ENCODE measurements at regions not wholly inside any gene's neighbourhood (a gene's known extent, or its start where the extent isn't known, plus 50 kb on each side); places are given as distances from the start of the nearest gene placed in this dataset.

DNA sequence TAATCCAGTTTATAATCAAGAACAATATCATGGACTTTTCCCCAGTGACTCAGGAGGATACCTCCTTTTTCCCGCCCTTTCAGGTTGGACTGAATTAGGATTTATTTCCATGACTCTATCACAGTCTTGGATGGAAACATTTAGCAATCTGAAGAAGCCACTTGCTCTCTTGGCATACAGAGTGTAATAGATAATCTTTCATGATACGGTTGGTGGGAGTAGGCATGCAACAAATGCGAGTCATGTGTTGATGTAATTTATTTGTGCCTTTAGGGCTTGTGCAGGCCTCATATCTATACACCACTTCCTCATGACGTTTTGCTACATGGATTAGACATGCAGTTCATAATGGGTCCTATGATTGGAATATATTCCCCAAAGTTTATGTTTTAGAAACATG is 54.2 kb upstream of the MCTP2 start:
- peak; percentile 50 for DNase-seq

DNA sequence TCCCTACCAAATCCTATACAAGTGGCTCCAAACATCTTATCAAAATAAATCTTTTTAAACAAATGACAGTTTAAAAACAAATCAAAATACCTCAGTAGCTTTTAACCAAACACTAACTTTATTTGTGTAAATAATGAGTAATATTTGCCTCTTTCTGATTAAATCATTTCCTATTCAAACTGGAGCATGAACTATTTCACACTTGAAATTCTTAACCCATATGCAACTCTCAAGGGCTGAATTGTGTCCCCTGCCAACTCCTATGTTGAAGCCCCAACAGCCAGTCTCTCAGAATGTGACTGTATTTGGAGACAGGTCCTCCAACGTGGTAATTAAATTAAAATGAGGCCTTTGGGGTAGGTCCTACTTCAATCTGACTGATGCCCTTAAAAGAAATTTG is 55.9 kb upstream of the MCTP2 start:
- DNase-seq, result no peak

DNA sequence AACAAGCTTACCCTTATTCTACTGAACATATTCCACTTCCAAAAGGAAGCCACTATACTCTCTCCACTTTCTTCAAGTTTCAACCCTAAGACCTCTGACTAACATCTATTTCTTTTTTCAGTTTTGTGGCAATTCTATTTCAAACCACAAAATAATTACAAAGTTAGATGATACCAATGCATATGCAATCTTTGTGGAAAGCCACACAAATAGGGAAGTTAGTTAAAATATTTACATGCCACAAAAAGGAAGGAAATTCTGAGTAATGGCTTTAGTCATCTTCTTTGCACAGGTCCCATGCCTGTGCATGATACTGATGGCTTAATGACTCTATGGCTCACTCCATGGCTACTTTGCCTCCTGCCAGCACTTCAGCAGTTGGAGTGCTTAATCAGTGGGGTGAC is 57.0 kb upstream of the MCTP2 start:
- DNase-seq, result peak; percentile 92

DNA sequence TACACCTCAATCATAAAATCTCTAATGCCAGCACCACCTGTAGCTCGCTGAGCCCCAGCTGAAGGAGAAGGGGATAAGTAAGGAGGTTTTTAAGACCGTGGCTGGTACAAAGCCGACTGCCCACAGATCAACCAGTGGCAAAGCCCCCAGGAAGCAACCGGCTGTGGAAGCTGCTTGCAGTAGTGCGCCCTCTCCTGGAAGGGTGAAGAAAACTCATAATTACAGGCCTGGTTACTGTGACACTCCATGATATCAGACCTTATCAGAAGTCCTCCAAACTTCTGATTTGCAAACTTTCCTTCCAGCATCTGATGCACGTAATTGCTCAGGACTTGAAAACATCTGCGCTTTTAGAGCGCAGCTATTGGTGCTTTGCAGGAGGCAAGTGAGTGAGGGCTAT is 63.1 kb upstream of the MCTP2 start:
- no peak for DNase-seq

DNA sequence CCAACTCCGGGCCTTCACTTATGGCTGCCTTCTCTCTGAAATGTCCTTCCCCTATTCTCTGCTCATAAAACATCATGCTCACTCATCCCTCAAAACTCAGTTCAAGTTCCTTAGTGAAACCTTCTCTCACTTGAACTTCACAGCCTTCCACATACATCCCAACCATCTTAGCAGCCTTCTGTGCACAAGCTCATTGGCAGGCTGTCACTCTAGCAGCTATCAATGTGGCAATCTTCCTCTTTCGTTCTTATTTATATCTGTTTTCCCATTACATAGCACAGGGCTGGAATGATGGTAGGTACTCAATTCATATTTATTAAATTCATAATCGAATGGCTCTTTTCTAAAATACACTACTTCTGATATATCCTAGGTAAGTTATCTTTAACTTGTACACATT is 66.4 kb upstream of the MCTP2 start:
- DNase-seq, result no peak

DNA sequence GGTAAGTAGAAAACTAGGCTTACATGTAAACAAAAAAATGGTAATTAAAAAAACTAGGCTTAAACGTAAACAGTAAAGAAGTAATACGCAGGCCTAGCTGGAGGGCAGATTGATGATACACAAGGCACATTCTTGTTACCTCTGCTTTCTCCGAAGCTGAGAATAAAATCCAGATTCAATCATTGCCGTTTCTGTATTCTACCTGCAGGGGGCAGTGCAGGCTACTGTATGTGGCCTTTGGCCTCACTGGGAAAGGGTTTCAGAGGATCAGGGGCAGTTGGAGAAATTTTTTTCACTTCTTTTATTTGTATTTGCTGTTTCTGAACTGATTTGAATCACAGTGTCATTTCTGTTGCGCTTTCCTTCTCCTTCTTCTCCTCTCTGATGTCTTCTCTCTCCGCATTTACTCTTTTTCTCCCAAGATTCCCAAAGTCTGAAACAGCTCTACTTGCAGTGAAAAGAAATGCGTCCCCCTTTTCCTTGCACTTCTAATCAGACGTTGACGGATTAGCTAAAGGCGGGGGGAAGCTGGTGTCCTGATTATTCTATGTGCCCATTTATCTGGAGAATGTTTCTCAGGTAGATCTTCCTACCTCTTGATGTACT is 67.1 kb upstream of the MCTP2 start:
- DNase-seq, result peak; percentile 73

DNA sequence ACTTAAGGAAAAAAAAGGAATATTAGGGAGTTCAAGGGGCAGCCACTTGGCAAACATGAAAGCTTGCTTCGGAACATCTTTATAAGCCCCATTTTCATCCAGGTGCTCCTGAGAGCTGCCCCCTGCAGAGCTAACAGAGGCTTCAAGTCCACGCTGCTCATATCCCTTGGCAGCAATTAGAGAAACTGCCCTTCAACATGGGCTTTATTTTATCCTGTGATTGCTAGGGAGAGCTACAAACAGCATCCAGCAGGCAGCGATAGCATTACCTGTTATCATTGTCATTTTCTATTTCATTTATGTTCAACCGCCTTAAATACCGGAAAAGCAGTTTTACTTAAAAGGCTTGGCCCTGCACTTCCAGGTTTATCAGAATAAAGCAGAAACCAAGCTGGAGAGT is 68.4 kb upstream of the MCTP2 start:
- DNase-seq, result no peak

DNA sequence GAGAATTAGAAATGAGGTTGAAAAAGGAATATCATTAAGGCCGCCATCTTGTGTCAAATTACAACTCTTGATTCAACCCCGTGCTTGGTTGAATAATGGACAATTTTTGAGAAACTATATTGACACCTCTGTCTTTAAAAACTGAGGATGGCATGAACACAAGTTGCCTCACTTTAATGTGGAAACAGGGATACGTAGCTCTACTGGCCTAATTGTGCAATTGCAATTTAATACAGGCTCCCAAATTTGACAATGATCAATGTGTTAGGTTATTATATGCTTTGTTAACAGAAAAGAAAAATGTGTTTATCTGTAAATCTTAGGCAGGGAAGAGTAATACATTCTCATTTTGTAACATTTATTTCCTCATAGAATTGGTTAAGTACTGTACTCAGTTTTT is 77.1 kb upstream of the MCTP2 start:
- DNase-seq, result no peak

DNA sequence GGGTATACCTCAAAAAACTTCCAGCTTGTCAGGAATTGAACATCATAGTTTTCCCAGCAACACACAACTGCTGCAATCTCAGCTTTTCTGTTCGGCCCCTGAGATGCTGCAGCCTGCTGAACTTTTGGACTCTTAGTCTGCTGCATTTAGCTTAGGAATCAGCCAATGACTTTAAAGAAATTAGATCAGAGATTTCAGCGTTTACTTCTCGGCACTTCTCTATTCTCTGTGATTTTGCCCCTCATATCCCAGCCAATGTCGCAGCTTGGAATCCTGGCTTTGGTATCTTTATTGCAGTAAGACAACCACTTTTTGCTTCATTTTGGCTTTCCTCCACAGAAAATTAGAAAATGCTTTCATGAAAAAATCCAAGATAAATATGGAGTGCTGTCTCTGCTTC is 86.3 kb upstream of the MCTP2 start:
- DNase-seq, result no peak

DNA sequence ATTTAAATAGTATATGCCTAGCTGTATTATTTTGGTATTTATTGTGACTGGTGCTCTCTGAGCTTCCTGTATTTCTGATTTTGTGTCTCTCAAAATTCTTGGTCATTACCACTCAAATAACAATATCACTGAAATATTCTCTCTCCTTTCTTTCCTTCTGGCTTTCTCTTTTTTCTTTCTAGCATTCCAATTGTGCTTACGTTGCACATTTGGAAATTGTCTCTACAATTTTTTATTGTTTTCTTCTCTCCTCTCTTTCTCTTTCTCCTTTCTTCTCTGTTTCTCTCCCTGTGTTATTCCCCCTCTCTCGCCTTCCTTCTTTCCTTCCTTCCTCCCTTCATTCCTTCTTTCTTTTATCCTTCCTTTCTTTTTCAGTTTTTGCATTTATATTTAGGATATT is 89.6 kb upstream of the MCTP2 start:
- DNase-seq, result no peak

DNA sequence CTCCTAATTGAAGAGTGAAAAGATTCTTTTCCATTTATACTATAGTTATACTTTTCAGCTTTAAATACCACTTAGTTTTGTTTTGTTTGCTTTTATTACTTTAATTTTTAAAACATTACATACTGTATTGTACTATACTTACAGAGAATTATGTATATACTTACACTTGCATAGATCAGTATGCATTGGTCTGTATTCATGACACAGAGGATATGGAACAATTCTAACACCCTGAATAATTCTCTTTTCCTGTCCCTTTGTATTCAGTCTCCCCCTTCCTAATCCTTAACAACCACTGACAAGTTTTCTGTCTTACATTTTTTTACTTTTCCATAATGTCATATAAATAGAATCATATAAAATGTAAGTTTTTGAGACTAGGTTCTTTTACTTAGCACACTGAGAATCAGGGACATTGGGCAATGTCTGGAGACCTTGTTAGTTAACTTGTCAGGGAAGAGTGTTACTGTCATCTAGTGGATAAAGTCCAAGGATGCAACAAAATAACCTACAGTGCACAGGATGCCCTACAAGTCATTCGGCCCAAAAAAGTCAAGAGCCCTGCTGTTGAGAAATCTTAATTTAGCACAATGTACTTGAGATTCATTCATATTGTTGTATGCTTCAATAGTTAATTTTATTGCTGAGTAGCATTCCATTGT is 95.7 kb upstream of the MCTP2 start:
- DNase-seq, result peak; percentile 39

DNA sequence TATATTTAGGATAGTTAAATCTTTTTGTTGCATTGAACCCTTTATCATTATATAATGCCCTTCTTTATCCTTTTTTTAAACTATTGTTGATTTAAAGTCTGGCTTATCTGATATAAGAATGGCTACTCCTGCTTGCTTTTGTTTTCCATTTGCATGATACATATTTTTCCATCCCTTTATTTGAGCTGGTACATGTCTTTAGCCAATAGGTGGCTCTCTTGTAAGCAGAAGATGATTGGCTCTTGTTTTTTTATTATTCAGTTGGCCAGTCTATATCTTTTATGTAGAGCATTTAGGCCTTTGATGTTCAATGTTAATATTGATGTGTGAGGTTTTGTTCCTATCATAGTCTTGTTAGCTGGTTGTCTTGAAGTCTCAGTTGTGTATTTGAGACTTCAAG is 99.5 kb upstream of the MCTP2 start:
- DNase-seq, result no peak

DNA sequence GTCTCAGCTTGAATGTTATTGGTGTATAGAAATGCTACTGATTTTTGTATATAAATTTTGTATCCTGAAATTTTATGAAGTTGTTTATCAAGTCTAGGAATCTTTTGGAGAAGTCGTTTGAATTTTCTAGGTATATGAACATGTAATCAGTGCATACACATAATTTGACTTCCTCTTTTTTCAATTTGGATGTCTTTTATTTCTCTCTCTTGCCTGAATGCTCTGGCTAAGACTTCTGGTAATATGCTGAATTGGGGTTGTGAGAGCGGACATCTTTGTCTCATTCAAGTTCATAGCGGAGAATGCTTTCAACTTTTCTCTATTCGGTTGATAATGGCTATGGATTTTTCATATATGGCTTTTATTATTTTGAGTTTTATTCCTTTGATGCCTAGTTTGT is 100.9 kb upstream of the MCTP2 start:
- DNase-seq, result no peak

DNA sequence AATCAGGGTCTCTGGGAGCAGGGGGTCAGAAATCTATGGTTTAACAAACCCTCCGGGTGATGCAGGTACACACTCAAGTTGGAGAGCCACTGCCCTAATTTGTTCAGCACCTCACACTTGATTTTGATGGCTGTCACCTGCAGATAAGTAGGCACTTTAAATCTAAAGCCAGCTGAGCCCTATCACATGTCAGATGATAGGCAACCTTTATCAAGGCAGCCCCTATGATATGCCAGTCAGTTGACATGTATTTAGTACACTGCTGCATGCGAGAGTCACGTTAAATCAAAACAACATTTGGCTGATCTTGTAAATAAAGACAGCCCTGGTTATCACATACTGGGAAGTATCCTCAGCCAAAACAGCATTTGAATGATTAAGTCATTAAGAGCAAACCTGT is 104.4 kb upstream of the MCTP2 start:
- no peak for DNase-seq

DNA sequence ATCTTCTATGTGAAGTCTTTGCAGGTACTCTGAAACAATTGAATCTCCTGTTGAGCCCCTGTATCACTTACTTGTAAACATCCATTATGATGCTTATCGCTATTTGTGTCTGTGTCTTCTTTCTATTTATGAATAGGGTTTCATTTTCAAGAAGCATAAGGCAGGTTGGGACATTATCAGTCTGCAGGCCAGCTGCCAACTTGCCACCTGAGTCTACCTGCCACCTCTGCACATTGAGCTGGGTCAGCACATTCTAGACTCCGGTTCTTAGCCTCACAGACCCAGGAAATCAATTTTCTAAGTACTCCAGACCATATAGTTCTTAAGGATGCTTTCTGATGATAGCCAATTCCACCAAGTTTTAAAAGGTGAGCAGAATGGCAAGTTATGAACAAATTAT is 105.7 kb upstream of the MCTP2 start:
- no peak for DNase-seq

DNA sequence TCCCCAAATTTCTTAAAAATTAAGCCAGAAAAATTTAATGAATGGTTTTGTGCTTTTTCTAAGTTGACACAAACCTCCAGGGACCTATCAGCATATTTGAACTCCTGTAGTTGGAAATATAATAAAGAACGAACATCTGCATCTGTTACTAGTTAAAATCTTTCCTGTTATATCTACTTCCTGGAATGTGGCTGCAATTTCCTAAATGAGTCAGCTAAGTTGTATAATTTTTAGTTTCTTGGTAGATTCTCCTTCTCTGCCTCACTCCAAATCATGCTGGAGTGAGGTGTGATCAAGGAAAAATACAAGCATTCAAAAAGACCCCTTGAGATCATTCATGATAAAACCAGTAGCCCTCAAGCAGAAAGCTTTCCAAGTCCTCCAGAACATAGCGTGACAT is 106.2 kb upstream of the MCTP2 start:
- DNase-seq, result peak; percentile 80

DNA sequence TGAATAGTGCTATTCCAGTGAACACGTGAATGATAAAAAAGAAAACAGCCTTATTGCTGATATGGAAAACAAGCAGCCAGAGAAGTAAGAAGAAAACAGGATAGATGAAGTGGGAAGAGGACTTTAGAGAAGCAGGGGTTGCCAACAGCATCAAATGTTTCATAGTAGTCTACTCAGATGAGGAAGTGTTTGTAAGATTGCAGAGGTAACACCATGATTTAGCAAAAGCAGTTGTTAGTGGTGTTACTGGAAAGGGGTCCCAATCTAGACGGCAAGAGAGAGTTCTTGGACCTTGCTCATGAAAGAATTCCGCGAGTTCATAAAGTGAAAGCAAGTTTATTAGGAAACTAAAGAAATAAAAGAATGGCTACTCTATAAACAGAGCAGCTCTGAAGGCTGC is 108.8 kb upstream of the MCTP2 start:
- no peak for DNase-seq

DNA sequence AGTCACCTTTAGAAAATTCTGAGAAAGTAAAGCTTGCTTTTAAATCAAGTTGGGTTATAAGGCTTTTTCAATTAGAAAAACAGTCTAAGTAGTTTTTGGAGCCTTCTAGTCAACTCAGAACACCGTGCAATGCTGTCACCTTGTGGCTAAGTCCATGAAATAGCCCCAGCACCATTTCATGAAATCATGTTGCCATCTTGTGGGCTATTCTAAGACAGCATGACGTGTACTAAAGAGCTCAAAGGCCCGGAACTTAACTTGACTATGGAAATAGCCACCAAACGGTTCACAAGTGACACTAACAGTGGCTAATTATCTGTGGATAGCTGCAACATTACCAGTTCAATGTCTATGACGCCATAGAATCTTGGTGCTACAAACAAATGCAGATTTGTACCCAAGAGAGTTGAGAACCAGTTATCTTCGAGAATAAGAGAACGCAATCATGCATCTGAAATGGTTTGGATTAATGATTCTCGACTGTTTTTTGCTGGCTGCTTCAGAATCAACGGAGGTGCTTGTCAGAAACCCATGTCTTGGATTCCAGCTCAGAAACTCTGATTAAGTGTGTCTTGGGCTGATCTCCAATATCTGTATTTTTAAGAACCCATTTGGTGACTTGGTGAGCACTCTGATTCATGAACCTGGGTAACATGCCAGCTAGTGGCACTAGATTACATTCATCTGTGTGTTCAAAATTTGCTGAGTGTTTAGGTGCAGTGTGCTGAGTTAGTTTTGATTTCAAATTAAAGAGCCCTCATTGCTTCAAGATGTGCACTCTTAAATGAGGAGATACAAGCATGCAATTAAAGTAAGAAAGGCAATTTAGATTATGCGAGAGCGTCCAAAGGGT is 111.2 kb upstream of the MCTP2 start:
- peak; percentile 90 for DNase-seq

DNA sequence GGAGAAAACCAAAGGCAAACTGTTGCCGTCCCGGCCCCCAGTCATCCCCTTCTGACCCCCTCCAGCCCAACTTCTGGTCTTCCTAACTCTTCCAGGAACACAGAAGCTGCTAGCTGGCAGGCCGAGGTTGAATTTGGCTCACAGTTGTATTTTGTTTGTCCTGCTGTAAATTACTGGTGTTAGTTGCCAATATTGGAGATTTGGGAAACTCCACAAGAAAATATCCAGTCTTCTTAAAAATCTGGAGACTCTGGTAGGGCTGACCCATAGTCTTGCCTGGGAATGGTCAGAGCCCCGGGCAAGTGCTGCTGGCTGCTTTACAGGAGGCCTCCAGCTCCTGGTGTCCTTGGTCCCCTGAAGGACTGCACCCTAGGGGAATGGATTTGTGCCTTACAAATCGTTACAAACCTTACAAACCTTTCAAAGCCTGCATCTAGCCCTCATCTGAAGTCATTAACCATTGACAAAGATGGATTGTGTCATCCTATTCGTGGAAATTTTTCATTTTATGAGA is 112.0 kb upstream of the MCTP2 start:
- no peak for DNase-seq

DNA sequence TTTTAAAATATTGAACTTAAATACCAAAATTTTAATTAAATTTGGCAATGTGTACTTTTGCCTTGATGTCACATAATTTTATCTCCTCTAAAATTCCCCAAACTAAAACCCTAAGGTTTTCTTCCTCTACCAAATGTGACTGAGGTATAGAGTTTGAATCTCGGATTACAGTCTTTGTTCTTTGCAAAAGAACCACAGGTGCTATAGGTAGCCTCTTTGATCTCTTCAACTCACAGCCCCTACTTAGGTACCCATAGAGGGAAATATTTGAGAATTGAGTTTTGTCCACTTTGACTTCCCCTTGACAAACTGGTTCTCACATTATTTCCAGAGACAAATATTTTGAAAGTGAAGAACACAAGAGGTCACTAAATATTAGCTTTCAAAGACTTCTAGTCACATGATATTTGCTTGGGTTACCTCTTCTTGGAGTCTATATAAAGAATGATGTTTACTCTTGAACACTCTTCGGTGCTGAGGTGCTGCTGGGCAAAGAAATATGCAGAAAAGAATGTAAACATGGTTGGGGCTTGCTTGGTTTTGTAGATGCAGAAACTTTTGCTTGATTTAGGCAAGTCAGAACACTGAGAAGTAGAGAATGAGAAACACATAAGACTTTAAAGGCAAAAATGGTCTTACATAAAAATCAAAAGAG is 120.8 kb upstream of the MCTP2 start:
- peak; percentile 43 for DNase-seq

DNA sequence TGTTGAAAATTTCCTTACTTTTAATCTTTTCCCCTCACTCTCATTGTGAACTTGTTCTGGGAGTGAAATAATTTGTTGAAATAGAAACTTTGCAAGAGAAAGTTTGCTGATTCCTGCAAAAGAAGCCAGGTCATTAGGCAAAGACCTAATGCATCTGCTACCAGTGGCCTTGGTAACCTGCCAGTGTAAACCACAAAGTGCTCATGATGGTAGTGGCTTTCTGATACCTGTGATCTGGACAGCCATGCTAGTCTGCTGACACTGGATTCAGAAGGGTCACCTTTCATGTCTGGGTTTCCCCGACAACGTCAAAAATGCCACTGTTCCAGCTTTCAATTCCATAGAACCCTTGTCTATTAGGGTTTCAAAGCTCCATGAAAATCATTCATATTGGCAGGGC is 123.7 kb upstream of the MCTP2 start:
- no peak for DNase-seq

DNA sequence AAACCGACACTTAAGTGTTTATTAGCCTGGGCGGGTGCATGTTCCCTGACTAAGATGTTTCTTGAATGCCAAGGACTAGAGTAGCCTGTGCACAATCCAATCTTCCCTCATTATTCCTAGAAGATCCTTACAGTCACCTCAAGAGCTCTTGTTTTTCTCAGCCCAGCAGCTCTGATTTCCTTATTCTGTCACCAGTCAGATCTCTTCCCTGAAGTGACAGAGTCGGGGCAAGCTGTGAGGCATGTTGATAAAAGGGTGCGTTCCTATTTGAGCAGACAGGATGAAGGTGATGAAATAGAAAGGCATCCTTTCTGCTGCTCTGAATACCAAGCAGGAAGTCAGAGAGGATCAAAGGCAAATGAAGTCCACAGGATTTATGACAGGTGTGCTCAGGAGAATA is 125.6 kb upstream of the MCTP2 start:
- peak; percentile 42 for DNase-seq

DNA sequence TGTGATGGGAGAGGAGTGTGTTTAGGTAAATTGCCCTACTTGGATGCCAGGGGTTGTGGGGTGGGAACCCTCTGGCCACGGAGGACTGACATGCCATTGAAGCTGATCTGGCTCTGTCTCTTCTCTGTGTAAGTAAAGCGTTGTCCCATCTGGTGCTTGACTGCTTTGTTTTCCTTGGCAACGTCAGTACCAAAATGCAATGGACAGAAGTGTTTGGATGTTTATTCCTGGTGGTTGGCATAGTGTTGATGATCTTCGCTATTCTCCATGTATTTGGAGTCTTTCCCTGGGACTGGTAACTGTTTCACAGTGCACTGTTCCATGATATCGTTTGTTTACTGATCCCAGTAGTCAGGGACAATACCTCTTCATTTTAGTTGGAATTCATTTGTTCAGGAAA is 130.5 kb upstream of the MCTP2 start:
- DNase-seq, result no peak

DNA sequence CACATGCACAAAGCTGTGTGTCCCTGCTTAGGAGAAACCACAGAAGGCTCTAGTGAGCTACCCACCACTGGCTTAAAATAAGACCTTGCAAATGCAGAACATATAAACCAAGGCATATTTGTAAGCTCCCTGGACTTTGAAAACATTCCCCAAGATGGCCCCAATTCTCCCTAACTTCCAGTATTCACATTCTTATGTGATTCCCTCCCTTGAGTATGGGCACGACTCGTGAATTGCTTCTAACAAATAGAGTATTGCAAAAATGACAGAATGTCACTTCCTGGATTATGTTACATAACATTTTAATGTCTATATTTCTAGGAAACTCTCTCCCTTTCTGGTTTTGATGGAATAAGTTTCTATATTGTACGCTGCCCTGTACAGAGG is 131.8 kb upstream of the MCTP2 start:
- peak; percentile 35 for DNase-seq
